ENCODE measurements at regions not wholly inside any gene's neighbourhood (a gene's known extent, or its start where the extent isn't known, plus 50 kb on each side); places are given as distances from the start of the nearest gene placed in this dataset.
"Not testable (repeated sequence)": the region's sequence is repeated elsewhere in the genome, so short reads cannot be mapped to it uniquely, and the experiment has no call there.

DNA sequence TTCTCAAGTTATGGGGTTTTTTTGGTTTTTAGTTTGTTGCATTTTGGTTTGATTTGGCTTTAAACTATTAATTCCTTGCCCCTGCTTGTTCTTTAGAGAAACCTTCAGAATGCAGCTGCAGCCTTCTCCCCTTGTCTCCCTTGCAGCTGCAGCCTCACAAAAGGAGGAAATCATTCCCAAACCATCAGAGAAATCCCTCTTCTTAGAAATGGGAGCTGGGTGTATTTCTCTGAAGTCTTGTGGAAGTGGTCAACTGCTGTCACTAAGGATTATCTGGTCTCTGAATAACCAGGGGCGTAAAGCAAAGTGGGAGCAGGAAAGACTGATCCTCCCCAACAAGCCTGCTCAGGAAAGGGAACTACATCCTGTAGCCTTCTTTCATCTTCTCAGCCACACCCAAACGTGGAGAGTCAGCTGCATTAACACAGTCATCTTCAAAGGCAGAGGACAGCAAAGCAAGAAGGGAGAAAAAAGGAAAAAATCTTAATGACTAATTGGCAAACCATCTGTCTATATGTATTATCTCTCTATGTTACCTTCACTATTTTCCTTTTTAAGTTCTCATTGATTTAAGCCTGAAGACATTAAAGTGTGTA lies 1834.1 kb upstream of the PIK3C3 start:
- Histone ChIP-seq H3K27ac (no peak overlapping the region), H3K27me3 (ENCODE audit: low read depth) (no peaks in the 10 kb centered on the region), H3K36me3 (no peaks in the 10 kb centered on the region), H3K4me1 (no peaks in the 10 kb centered on the region), H3K9me3 (no peaks in the 10 kb centered on the region), H3K4me3 (no peak overlapping the region)
- TF ChIP-seq, protein P1, sequence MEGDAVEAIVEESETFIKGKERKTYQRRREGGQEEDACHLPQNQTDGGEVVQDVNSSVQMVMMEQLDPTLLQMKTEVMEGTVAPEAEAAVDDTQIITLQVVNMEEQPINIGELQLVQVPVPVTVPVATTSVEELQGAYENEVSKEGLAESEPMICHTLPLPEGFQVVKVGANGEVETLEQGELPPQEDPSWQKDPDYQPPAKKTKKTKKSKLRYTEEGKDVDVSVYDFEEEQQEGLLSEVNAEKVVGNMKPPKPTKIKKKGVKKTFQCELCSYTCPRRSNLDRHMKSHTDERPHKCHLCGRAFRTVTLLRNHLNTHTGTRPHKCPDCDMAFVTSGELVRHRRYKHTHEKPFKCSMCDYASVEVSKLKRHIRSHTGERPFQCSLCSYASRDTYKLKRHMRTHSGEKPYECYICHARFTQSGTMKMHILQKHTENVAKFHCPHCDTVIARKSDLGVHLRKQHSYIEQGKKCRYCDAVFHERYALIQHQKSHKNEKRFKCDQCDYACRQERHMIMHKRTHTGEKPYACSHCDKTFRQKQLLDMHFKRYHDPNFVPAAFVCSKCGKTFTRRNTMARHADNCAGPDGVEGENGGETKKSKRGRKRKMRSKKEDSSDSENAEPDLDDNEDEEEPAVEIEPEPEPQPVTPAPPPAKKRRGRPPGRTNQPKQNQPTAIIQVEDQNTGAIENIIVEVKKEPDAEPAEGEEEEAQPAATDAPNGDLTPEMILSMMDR (IDR thresholded peaks at IDR 0.05), result no peak
- intact Hi-C loops (cut with DNase I), result no loop called here
- no peak for ATAC-seq
- DNase-seq, result no peak

DNA sequence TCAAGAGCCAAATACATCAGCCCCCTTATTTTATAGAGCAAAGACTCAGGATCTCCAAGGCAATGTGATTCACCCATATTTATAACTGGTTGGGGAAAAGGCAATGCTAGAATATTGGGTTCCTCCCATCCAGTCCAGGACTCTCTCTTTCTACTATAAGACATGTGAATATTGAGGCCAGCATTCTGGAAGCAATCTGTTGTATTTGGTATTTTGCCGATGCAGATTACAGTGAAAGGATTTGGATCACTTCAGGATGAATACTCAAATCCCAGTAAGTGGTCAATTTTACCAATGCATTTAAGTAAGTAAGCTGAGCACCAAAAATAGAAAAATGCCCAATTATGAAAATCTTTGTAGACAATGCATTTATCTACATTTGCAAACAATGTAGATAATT lies 1834.7 kb upstream of the PIK3C3 start:
- DNase-seq (no peak), ATAC-seq (no peak)
- intact Hi-C loops (cut with DNase I), result no loop called here
- TF ChIP-seq, protein P1 (IDR thresholded peaks at IDR 0.05), result no peak
- no peaks in the 10 kb centered on the region for H3K36me3 ChIP-seq
- H3K4me1 ChIP-seq, result no peaks in the 10 kb centered on the region
- no peaks in the 10 kb centered on the region for H3K27me3 ChIP-seq (ENCODE audit: low read depth)
- no peak overlapping the region for H3K27ac ChIP-seq
- H3K9me3 ChIP-seq, result no peaks in the 10 kb centered on the region
- no peak overlapping the region for H3K4me3 ChIP-seq

DNA sequence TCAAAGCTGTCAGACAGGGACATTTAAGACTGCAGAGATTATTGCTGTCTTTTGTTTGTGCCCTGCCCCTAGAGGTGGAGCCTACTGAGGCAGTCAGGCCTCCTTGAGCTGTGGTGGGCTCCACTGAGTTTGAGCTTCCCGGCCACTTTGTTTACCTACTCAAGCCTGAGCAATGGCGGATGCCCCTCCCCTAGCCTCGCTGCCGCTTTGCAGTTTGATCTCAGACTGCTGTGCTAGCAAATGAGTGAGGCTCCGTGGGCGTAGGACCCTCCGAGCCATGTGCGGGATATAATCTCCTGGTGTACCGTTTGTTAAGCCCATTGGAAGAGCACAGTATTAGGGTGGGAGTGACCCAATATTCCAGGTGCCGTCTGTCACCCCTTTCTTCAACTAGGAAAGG lies 1835.5 kb upstream of the PIK3C3 start:
- ATAC-seq; H3K36me3 ChIP-seq; H3K27ac ChIP-seq; H3K27me3 ChIP-seq (ENCODE audit: low read depth); DNase-seq; H3K9me3 ChIP-seq; H3K4me1 ChIP-seq; intact Hi-C loops (cut with DNase I); H3K4me3 ChIP-seq: not testable (repeated sequence)

DNA sequence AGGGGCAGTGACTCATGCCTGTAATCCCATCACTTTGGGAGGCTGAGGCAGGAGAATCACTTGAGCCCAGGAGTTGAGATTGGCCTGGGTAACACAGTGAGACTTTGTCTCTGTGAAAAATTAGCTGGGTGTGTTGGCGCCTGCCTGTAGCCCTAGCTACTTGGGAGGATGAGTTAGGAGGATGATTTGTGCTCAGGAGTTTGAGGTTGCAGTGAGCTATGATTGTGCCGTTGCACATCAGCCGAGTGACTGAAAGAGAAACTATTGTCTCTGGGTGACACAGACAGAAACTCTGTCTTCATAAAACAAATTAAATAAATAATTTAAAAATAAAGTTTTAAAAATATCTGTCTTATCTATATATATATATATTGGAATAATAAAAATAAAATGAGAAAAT lies 1844.6 kb upstream of the PIK3C3 start:
- intact Hi-C loops (cut with DNase I), result no loop called here
- Histone ChIP-seq H3K9me3 (no peaks in the 10 kb centered on the region), H3K4me1 (no peaks in the 10 kb centered on the region), H3K4me3 (no peak overlapping the region), H3K36me3 (no peaks in the 10 kb centered on the region), H3K27me3 (ENCODE audit: low read depth) (no peaks in the 10 kb centered on the region), H3K27ac (no peak overlapping the region)
- DNase-seq, result no peak
- no peak for ATAC-seq
- TF ChIP-seq, protein P1 (IDR thresholded peaks at IDR 0.05), result no peak

DNA sequence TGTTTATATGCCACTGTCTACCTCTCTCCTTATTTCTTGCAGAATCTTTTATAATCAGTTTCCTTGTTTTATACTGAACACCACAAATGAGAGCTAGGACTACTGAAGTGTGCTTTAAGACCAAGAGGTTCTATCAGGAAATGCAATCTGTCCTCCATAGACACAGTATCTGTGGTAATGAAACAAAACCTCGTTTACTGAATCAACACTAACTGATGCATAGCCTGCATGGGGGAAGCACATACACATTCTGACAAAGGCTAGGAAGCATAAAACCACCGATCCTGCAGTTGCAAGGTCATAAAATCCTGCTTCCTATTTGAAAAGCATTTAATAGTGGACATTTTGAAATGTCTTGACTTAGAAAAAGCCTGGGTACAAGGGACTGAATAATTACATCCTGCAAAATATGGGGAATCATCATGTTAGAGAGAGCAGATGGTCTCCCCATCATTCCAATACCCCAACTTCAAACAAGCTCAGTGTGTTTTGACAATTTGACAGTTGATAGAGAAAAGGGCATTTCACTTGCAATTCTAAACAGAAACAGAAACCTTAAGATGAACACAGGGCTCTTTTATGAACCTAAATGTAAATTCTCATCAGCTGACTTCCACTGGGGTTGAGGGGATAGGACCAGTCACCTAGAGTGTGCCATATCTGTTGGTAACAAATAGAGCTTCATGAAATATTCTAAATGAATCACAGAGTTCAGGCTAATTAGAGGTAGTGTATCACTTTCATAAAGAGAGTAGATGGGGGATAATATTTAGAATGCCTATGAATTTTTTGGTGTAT lies 1845.6 kb upstream of the PIK3C3 start:
- ATAC-seq (no peak), DNase-seq (no peak)
- H3K27me3 ChIP-seq (ENCODE audit: low read depth), result no peaks in the 10 kb centered on the region
- intact Hi-C loops (cut with DNase I), result no loop called here
- H3K27ac ChIP-seq, result no peak overlapping the region
- H3K4me3 ChIP-seq, result no peak overlapping the region
- no peaks in the 10 kb centered on the region for H3K36me3 ChIP-seq
- no peaks in the 10 kb centered on the region for H3K4me1 ChIP-seq
- H3K9me3 ChIP-seq, result no peaks in the 10 kb centered on the region
- TF ChIP-seq, protein P1 (IDR thresholded peaks at IDR 0.05), result no peak

DNA sequence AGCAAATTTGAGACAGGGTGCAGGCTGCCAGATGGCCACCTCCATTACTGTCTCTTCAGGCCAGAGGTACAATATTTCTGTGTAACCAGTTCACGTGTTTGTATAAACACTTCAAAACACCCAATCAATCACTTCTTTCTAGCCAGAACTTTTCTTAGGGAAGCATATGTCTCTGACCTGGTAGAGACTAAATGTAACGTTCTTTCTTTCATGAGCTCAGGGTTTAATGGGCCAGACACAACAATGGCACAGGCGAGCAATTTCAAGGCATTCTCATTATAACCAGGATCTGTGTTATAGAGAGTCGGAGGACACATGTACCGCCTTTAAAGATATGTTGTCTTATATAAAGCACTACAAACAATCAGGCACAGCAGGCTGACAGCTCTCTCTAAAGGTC lies 1846.4 kb upstream of the PIK3C3 start:
- Histone ChIP-seq H3K27me3 (ENCODE audit: low read depth) (no peaks in the 10 kb centered on the region), H3K27ac (no peak overlapping the region), H3K9me3 (no peaks in the 10 kb centered on the region), H3K4me3 (no peak overlapping the region), H3K36me3 (no peaks in the 10 kb centered on the region), H3K4me1 (no peaks in the 10 kb centered on the region)
- intact Hi-C loops (cut with DNase I), result no loop called here
- ATAC-seq (no peak), DNase-seq (no peak)
- TF ChIP-seq, protein P1 (IDR thresholded peaks at IDR 0.05), result no peak
